WTC11 (cell line): ENCODE measurements at regions not wholly inside any gene's neighbourhood (a gene's known extent, or its start where the extent isn't known, plus 50 kb on each side); places are given as distances from the start of the nearest gene placed in this dataset.

Experiments
- ATAC-seq: fragments of 200-7000 bp; cut with Tn5 transposase; 2 replicates; pipeline ENCODE4 v1.10.0; 2021; ENCODE audit warnings: mild to moderate bottlenecking, moderate library complexity
- CTCF ChIA-PET: fragments of 300-600 bp; sonication (Branson Sonifier 250); formaldehyde crosslinking; loops from one replicate; lab custom pipeline; 2021; ENCODE audit warnings: antibody characterized with exemption; lab: Charles Lee
- POLR2A ChIA-PET: fragments of 350-600 bp; sonication (Branson Sonifier 250); formaldehyde crosslinking; loops from one replicate; lab custom pipeline; 2021; ENCODE audit warnings: antibody characterized with exemption; lab: Charles Lee
- DNase-seq: peaks from one replicate; pipeline ENCODE4 v3.0.0; 2021; ENCODE audit warnings: low spot score
- H3K27ac Mint-ChIP-seq: 2 replicates; pipeline ENCODE4 v1.8.0; 2021; ENCODE audit warnings: mixed read lengths
- H3K27me3 Mint-ChIP-seq: 2 replicates; pipeline ENCODE4 v1.8.0; 2021; ENCODE audit warnings: low read depth, mild to moderate bottlenecking, moderate library complexity, mixed read lengths
- H3K36me3 Mint-ChIP-seq: 2 replicates; pipeline ENCODE4 v1.8.0; 2021; ENCODE audit warnings: mixed read lengths
- H3K4me1 Mint-ChIP-seq: 2 replicates; pipeline ENCODE4 v1.8.0; 2022; ENCODE audit warnings: mixed read lengths
- H3K4me3 Mint-ChIP-seq: 2 replicates; pipeline ENCODE4 v1.8.0; 2021; ENCODE audit warnings: mild to moderate bottlenecking, moderate library complexity, mixed read lengths
- H3K9me3 Mint-ChIP-seq: 2 replicates; pipeline ENCODE4 v1.8.0; 2021; ENCODE audit warnings: mixed read lengths
- AFF4 ChIP-seq: sonication (generic); formaldehyde crosslinking; IDR thresholded peaks from 2 replicates; pipeline ENCODE4 v1.8.1; 2023; ENCODE audit warnings: mild to moderate bottlenecking, missing genetic modification reagents, borderline replicate concordance
- CDX4 ChIP-seq: fragments of 250-450 bp; sonication (Bioruptor Pico); IDR thresholded peaks from 2 replicates; pipeline ENCODE4 v1.9.0; 2021; ENCODE audit warnings: moderate library complexity, mild to moderate bottlenecking, inconsistent platforms, borderline replicate concordance
- CREB1 ChIP-seq: sonication (generic); formaldehyde crosslinking; IDR thresholded peaks from 2 replicates; pipeline ENCODE4 v1.8.0; 2023; ENCODE audit warnings: mild to moderate bottlenecking, missing genetic modification reagents
- EMX1 ChIP-seq: fragments of 250-450 bp; sonication (Bioruptor Pico); IDR thresholded peaks from 2 replicates; pipeline ENCODE4 v1.8.0; 2021; ENCODE audit warnings: mild to moderate bottlenecking
- FOXJ3 ChIP-seq: sonication (generic); formaldehyde crosslinking; IDR thresholded peaks from 2 replicates; pipeline ENCODE4 v1.9.0; 2021; ENCODE audit warnings: missing genetic modification reagents, mild to moderate bottlenecking, borderline replicate concordance
- FOXP4 ChIP-seq: sonication (generic); formaldehyde crosslinking; IDR thresholded peaks from 2 replicates; pipeline ENCODE4 v1.8.0; 2022; ENCODE audit warnings: mild to moderate bottlenecking, missing genetic modification reagents
- GRHL2 ChIP-seq: fragments of 250-450 bp; sonication (Bioruptor Pico); IDR thresholded peaks from 2 replicates; pipeline ENCODE4 v1.8.0; 2022; ENCODE audit warnings: mild to moderate bottlenecking, moderate library complexity; ENCODE audit not compliant: insufficient replicate concordance, severe bottlenecking
- IRF2 ChIP-seq: sonication (generic); formaldehyde crosslinking; IDR thresholded peaks from 2 replicates; pipeline ENCODE4 v1.8.0; 2022; ENCODE audit warnings: low read depth, missing genetic modification reagents, borderline replicate concordance
- NFYB ChIP-seq: sonication (generic); formaldehyde crosslinking; conservative IDR thresholded peaks from 2 replicates; pipeline ENCODE4 v1.8.0; 2022; ENCODE audit warnings: low read depth, missing genetic modification reagents
- PRDM15 ChIP-seq: sonication (generic); formaldehyde crosslinking; IDR thresholded peaks from 2 replicates; pipeline ENCODE4 v1.8.0; 2022; ENCODE audit warnings: missing genetic modification reagents
- SMAD3 ChIP-seq: sonication (generic); formaldehyde crosslinking; IDR thresholded peaks from 2 replicates; pipeline ENCODE4 v1.8.0; 2022; ENCODE audit warnings: missing genetic modification reagents, mild to moderate bottlenecking, borderline replicate concordance
- SP1 ChIP-seq: sonication (generic); formaldehyde crosslinking; conservative IDR thresholded peaks from 2 replicates; pipeline ENCODE4 v1.8.1; 2022; ENCODE audit warnings: missing genetic modification reagents
- TEAD4 ChIP-seq: sonication (generic); formaldehyde crosslinking; IDR thresholded peaks from 2 replicates; pipeline ENCODE4 v1.8.0; 2022; ENCODE audit warnings: mild to moderate bottlenecking, missing genetic modification reagents
- USF2 ChIP-seq: sonication (generic); formaldehyde crosslinking; IDR thresholded peaks from 2 replicates; pipeline ENCODE4 v1.8.1; 2023; ENCODE audit warnings: mild to moderate bottlenecking, missing genetic modification reagents, moderate library complexity
- ZNF121 ChIP-seq: sonication (generic); formaldehyde crosslinking; IDR thresholded peaks from 2 replicates; pipeline ENCODE4 v1.8.0; 2023; ENCODE audit warnings: missing genetic modification reagents
- ZNF263 ChIP-seq: sonication (generic); formaldehyde crosslinking; IDR thresholded peaks from 2 replicates; pipeline ENCODE4 v1.8.1; 2022; ENCODE audit warnings: low read depth, mild to moderate bottlenecking, moderate library complexity, missing genetic modification reagents

- H3K27ac Mint-ChIP-seq: peak overlapping the region; percentile 22; the same call in 1 of the 2 replicates
- H3K4me1 Mint-ChIP-seq: peaks cover 78% of the 10 kb centered on the region
- POLR2A ChIA-PET: interaction anchor here (0.6 to 1.4 kb wide), 2 partner anchors 8 to 11 kb away, joined by 5 read pairs; no protein-coding TSS in a partner anchor
- peaks cover 9% of the 10 kb centered on the region for H3K9me3 Mint-ChIP-seq
- CTCF ChIA-PET: no interaction called here
- H3K27me3 Mint-ChIP-seq: no peaks in the 10 kb centered on the region; the same call in 1 of the 2 replicates
- no peak for TF ChIP-seq ZNF263 (CRISPR knock-in tag)
- TF ChIP-seq SP1 (CRISPR knock-in tag): no peak
- no peak for TF ChIP-seq FOXP4 (CRISPR knock-in tag)
- TF ChIP-seq EMX1 (CRISPR knock-in tag): no peak
- TF ChIP-seq SMAD3 (CRISPR knock-in tag): no peak
- TF ChIP-seq USF2 (CRISPR knock-in tag): no peak
- TF ChIP-seq FOXJ3 (CRISPR knock-in tag): no peak
- TF ChIP-seq IRF2: no peak
- TF ChIP-seq, all 79 proteins: peak for 0
- H3K4me3 Mint-ChIP-seq: no peak overlapping the region
- DNase-seq (no peak), ATAC-seq (no peak)
- peaks cover 6% of the 10 kb centered on the region for H3K36me3 Mint-ChIP-seq
Observed at GRCh38 chr10:21289961-21290360, 235.5 kb downstream of the SKIDA1 start.

- Mint-ChIP-seq H3K4me1 (peaks cover 78% of the 10 kb centered on the region), H3K27ac (peak overlapping the region; percentile 22; the same call in 1 of the 2 replicates), H3K36me3 (peaks cover 6% of the 10 kb centered on the region), H3K4me3 (no peak overlapping the region), H3K9me3 (peaks cover 9% of the 10 kb centered on the region), H3K27me3 (no peaks in the 10 kb centered on the region; the same call in 1 of the 2 replicates)
- DNase-seq: no peak
- CTCF ChIA-PET: interaction anchor here (0.6 kb wide), 1 partner anchor 118 kb away, joined by 4 read pairs; no protein-coding TSS in a partner anchor
- ATAC-seq: no peak
- TF ChIP-seq CDX4 (CRISPR knock-in tag): no peak
- TF ChIP-seq PRDM15 (CRISPR knock-in tag): no peak
- POLR2A ChIA-PET: no interaction called here
Observed at GRCh38 chr10:21289271-21289670, 236.2 kb downstream of the SKIDA1 start.

GRCh38 chr10:21285742-21286331, 239.6 kb downstream of the SKIDA1 start:
- peaks cover 5% of the 10 kb centered on the region for H3K36me3 Mint-ChIP-seq
- POLR2A ChIA-PET: no interaction called here
- DNase-seq (no peak), ATAC-seq (no peak)
- H3K4me3 Mint-ChIP-seq: no peak overlapping the region
- H3K9me3 Mint-ChIP-seq: peaks cover 8% of the 10 kb centered on the region
- peak overlapping the region; percentile 95 for H3K27ac Mint-ChIP-seq
- H3K27me3 Mint-ChIP-seq: no peaks in the 10 kb centered on the region
- H3K4me1 Mint-ChIP-seq: peaks cover 79% of the 10 kb centered on the region
- CTCF ChIA-PET: no interaction called here
- TF ChIP-seq PRDM15 (CRISPR knock-in tag): no peak
- TF ChIP-seq ZNF121 (CRISPR knock-in tag): no peak
- no peak for TF ChIP-seq NFYB (CRISPR knock-in tag)
- no peak for TF ChIP-seq AFF4
- TF ChIP-seq GRHL2 (CRISPR knock-in tag): no peak
- no peak for TF ChIP-seq CREB1 (CRISPR knock-in tag)
- no peak for TF ChIP-seq TEAD4 (CRISPR knock-in tag)
